ENCODE measurements at regions not wholly inside any gene's neighbourhood (a gene's known extent, or its start where the extent isn't known, plus 50 kb on each side); places are given as distances from the start of the nearest gene placed in this dataset.
"Not testable (repeated sequence)": the region's sequence is repeated elsewhere in the genome, so short reads cannot be mapped to it uniquely, and the experiment has no call there.

- no peak for ATAC-seq (ENCODE audit: low FRiP score)
- TF ChIP-seq CTCF (IDR thresholded peaks at IDR 0.05), result no peak
- no peak for DNase-seq (ENCODE audit: low spot score)
Measured at GRCh38 chrX:25726539-25726938, 411.6 kb upstream of the MAGEB18 start.

- ATAC-seq (ENCODE audit: low FRiP score) (no peak), DNase-seq (ENCODE audit: low spot score) (no peak)
- no peak for TF ChIP-seq CTCF (IDR thresholded peaks at IDR 0.05)
Measured at GRCh38 chrX:25733148-25733547, 405.0 kb upstream of the MAGEB18 start.

GRCh38 chrX:25737540-25737939 is 400.6 kb upstream of the MAGEB18 start:
- no peak for TF ChIP-seq CTCF (IDR thresholded peaks at IDR 0.05)
- no peak for ATAC-seq (ENCODE audit: low FRiP score)
- no peak for DNase-seq (ENCODE audit: low spot score)

- TF ChIP-seq CTCF (IDR thresholded peaks at IDR 0.05), result no peak
- ATAC-seq (ENCODE audit: low FRiP score), result no peak
- no peak for DNase-seq (ENCODE audit: low spot score)
Measured at GRCh38 chrX:25742334-25742733, 395.8 kb upstream of the MAGEB18 start.

GRCh38 chrX:25754399-25754798 is 383.7 kb upstream of the MAGEB18 start:
- no peak for TF ChIP-seq CTCF (IDR thresholded peaks at IDR 0.05)
- ATAC-seq (ENCODE audit: low FRiP score) (no peak), DNase-seq (ENCODE audit: low spot score) (no peak)

GRCh38 chrX:25755194-25755593 is 382.9 kb upstream of the MAGEB18 start:
- no peak for TF ChIP-seq CTCF (IDR thresholded peaks at IDR 0.05)
- DNase-seq (ENCODE audit: low spot score), result no peak
- no peak for ATAC-seq (ENCODE audit: low FRiP score)

- TF ChIP-seq CTCF (IDR thresholded peaks at IDR 0.05), result no peak
- DNase-seq (ENCODE audit: low spot score), result no peak
- ATAC-seq (ENCODE audit: low FRiP score), result no peak
Measured at GRCh38 chrX:25762656-25763055, 375.5 kb upstream of the MAGEB18 start.

GRCh38 chrX:25771853-25772252 is 366.3 kb upstream of the MAGEB18 start:
- not testable (repeated sequence) for ATAC-seq (ENCODE audit: low FRiP score); DNase-seq (ENCODE audit: low spot score)

- DNase-seq (ENCODE audit: low spot score), result not testable (repeated sequence)
Measured at GRCh38 chrX:25797796-25798195, 340.3 kb upstream of the MAGEB18 start.

More at GRCh38 chrX:25797796-25798195, 340.3 kb upstream of the MAGEB18 start:
- ATAC-seq (ENCODE audit: low FRiP score), result not testable (repeated sequence)

Data from omental fat pad (tissue), 3 donors.